GM06990 (cell line): ENCODE measurements at regions not wholly inside any gene's neighbourhood (a gene's known extent, or its start where the extent isn't known, plus 50 kb on each side); places are given as distances from the start of the nearest gene placed in this dataset.

Experiments
- DNase-seq: peaks from one replicate; pipeline ENCODE4 v3.0.0-alpha.2; 2011; ENCODE audit not compliant: insufficient read length; ENCODE audit errors: extremely low read depth
- H3K27me3 ChIP-seq: replicated peaks from 2 replicates; pipeline ENCODE4 v1.6.0; 2011; ENCODE audit warnings: low read length; ENCODE audit not compliant: control insufficient read depth, insufficient read depth
- H3K36me3 ChIP-seq: 2 replicates; pipeline ENCODE4 v1.5.1; 2011; ENCODE audit warnings: low read length; ENCODE audit not compliant: control insufficient read depth, insufficient read depth
- H3K4me3 ChIP-seq: replicated peaks from 2 replicates; pipeline ENCODE4 v1.5.1; 2011; ENCODE audit warnings: low read depth, mild to moderate bottlenecking, control low read depth, low read length
- CTCF ChIP-seq: IDR thresholded peaks from 2 replicates; pipeline ENCODE4 v1.5.1; 2011; ENCODE audit warnings: low read length, control low read depth, mild to moderate bottlenecking, inconsistent platforms; ENCODE audit not compliant: insufficient read depth, poor library complexity, severe bottlenecking

GRCh38 chr5:175001876-175002645 lies 277.7 kb downstream of the MSX2 start:
- H3K27me3 ChIP-seq = no peaks in the 10 kb centered on the region
- no peaks in the 10 kb centered on the region for H3K36me3 ChIP-seq
- no peak for DNase-seq
- no peak overlapping the region for H3K4me3 ChIP-seq
- no peak for TF ChIP-seq CTCF

GRCh38 chr5:175001311-175001710 lies 276.9 kb downstream of the MSX2 start:
- Histone ChIP-seq H3K27me3 (no peaks in the 10 kb centered on the region), H3K4me3 (no peak overlapping the region), H3K36me3 (no peaks in the 10 kb centered on the region)
- no peak for TF ChIP-seq CTCF
- no peak for DNase-seq

- no peak for DNase-seq
- Histone ChIP-seq H3K36me3 (no peaks in the 10 kb centered on the region), H3K4me3 (no peak overlapping the region), H3K27me3 (no peaks in the 10 kb centered on the region)
- no peak for TF ChIP-seq CTCF
Measured at GRCh38 chr5:174999581-174999980, 275.2 kb downstream of the MSX2 start.

- DNase-seq = peak; percentile 2
- Histone ChIP-seq H3K27me3 (no peaks in the 10 kb centered on the region), H3K4me3 (no peak overlapping the region), H3K36me3 (no peaks in the 10 kb centered on the region)
- no peak for TF ChIP-seq CTCF
Measured at GRCh38 chr5:174998131-174998730, 273.8 kb downstream of the MSX2 start.

- no peak for TF ChIP-seq CTCF
- Histone ChIP-seq H3K4me3 (no peak overlapping the region), H3K36me3 (no peaks in the 10 kb centered on the region), H3K27me3 (no peaks in the 10 kb centered on the region)
- no peak for DNase-seq
Measured at GRCh38 chr5:174997688-174998087, 273.3 kb downstream of the MSX2 start.
